HG02642 (cell line): ENCODE measurements at regions not wholly inside any gene's neighbourhood (a gene's known extent, or its start where the extent isn't known, plus 50 kb on each side); places are given as distances from the start of the nearest gene placed in this dataset.
"Not testable (repeated sequence)": the region's sequence is repeated elsewhere in the genome, so short reads cannot be mapped to it uniquely, and the experiment has no call there.

Experiments
- ATAC-seq: cut with Tn5 transposase; IDR thresholded peaks from one replicate; pipeline ENCODE4 v1.9.1; 2021; ENCODE audit warnings: mild to moderate bottlenecking; ENCODE audit not compliant: unreplicated experiment, poor library complexity

DNA sequence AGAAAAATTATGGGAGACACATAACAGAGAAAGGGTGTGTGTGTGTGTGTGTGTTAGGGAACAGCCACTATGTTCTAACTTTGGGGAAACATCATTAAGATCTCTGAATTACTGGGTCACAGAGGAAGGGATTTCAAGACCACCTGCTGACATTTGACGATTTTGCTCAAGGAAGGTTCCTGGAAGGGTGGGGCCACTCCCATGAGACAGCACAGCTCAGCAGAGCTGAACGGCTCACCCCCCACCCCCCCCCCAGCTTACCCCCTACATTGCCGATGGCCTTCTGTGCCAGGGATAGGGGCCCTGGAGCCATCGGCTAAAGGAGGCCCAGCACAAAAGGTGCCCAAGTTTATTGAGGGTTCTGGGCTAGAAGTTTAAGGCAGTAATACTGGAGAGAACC lies 122.4 kb downstream of the NPIPB11 start:
- ATAC-seq, result not testable (repeated sequence)

- not testable (repeated sequence) for ATAC-seq
Observed at GRCh38 chr16:29278097-29278871, 128.2 kb downstream of the NPIPB11 start.

DNA sequence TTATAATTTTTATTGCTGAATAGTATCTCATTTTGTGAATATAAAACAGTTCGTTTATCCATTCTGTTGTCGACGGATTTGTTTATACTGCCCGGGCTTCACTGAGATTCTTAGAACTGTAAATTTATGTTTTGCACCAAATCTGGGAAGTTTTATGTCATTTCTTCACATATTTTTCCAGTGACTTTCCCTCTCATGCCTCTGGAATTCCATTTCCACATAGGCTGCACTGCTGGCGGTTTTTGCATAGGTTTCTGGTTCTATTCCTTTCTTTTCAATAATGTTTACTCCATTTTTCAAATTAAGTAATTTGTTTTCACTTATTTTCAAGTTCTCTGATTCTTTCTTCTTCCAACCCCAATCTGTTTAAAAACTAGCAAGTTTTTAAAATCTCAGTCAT lies 130.1 kb downstream of the NPIPB11 start:
- not testable (repeated sequence) for ATAC-seq

- not testable (repeated sequence) for ATAC-seq
Observed at GRCh38 chr16:29274055-29275035, 132.2 kb downstream of the NPIPB11 start.

DNA sequence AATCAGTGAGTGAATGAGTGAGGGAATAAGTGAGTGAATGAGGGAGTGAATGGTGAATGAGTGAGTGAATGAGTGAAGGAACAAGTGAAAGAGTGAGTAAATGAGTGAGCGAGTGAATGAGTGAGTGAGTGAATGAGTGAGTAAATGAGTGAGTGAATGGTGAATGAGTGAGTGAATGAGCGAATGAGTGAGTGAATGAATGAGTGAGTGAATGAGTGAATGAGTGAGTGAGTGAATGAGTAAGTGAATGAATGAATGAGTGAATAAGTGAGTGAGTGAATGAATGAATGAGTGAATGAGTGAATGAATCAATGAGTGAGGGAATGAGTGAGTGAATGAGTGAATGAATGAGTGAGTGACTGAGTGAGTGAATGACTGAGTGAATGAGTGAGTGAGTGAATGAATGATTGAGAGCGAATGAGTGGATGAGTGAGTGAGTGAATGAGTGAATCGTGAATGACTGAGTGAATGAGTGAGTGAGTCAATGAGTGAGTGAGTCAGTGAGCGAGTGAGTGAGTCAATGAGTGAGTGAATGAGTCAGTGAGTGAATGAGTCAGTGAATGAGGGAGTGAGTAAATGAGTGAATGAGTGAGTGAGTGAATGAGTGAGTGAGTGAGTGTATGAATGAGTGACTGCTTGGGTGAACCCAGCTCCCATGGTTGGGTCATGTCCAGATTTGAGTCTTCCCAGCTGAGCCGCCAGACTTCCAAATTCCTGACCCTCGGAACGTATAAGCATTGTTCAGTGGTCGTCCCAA lies 133.0 kb downstream of the NPIPB11 start:
- ATAC-seq, result not testable (repeated sequence)

- not testable (repeated sequence) for ATAC-seq
Observed at GRCh38 chr16:29271721-29272675, 134.5 kb downstream of the NPIPB11 start.

GRCh38 chr16:29270923-29271322 lies 135.6 kb downstream of the NPIPB11 start:
- not testable (repeated sequence) for ATAC-seq

DNA sequence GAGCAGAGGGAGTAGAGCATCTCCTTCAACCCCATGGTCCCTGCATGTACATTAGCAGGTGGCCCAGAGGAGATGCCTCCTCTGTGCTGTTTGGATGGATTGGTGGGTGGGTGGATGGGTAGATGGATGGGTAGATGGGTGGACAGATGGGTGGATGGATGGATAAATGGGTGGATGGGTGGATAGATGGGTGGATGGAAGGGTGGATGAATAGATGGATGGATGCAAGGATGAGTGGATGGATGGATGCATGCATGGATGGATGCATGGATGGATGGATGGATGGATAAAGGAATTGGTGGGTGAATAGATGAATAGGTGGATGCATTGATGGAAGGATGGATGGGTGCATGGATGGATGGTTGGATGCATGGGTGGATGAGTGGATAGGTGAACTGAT lies 136.5 kb downstream of the NPIPB11 start:
- ATAC-seq, result not testable (repeated sequence)

DNA sequence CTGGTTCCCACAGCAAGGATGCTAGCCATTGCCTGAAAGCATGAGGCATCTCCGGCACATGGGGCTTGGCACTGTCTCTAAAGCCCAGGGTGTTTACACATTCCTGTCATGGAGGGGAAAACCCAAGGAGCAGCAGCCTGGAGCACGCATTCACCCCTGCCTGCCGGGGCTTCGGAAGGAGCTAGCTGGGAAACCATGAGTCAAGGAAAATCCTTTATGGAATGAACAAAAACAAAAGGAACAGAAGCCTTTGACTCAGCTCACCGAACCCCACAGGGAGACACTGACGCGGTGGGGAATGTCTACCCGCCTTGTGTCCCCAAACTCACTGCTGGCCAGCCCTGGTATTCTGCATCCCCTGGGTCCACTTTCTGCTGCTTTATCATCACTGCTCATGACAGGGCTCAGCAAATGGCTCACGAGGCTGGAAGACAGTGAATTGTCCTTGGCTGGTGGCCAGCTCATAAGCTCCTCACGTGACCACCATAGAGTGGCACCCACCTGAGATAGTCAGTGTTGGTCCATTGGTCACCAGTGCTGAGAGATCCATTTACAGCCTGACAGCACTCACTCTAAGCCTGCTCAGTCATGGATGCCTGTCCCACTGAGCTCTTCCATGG lies 137.2 kb downstream of the NPIPB11 start:
- ATAC-seq, result not testable (repeated sequence)

DNA sequence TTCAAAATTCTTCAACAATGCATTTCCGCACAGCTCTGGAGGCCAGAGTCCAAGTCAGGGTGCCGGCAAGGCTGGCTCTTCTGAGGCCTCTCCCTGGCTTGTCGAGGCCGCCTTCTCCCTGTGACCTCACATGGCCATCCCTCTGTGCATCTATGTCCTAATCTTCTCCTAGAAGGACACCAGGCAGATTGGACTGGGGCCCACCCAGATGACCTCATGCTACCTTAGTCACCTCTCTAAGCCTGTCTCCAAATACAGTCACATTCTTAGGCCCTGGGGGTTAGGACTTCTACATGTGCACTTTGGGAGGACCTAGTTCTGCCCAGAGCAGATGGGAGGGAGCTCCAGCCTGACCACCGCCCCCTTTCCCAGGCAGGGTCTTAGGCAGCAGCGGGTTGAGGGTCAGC lies 137.7 kb downstream of the NPIPB11 start:
- ATAC-seq, result not testable (repeated sequence)

DNA sequence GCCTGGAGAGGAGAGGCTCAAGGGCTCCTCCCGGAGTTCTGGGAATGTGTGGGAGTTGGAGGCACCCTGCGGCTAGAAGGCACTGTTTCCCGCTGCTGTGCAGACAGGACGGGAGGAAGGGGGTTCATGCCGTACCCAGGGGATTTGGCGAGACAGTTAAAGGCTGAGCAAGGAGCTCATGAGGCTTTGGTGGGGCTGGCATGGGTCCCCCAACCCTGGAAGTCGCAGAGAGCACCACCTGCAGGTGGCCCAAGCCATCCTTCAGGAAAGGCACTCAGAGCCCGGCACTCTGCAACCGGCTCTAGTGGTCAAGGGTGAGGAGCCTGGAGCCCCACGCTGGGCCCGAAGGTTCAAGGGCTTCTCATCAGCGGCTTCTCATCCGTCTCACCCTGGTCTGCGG lies 138.2 kb downstream of the NPIPB11 start:
- ATAC-seq, result not testable (repeated sequence)

DNA sequence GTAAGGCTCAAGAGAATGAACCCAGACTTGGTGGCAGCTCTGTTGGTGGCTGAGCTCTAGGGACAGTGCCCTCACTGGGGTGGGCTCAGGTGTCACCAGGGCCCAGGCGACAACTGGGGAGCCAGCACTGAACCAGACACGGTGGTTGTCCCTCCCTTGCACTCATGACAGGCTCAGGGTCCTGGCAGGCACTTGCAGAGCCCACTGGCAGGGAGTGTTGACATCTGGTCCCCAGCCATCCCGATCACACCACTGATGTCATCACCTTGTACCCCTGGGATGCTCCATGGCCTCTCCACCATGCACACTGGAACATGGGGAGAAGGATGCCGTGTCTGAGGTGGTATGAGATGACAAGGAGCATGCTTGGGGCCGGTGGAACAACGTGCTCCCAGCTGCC lies 138.6 kb downstream of the NPIPB11 start:
- ATAC-seq, result not testable (repeated sequence)

DNA sequence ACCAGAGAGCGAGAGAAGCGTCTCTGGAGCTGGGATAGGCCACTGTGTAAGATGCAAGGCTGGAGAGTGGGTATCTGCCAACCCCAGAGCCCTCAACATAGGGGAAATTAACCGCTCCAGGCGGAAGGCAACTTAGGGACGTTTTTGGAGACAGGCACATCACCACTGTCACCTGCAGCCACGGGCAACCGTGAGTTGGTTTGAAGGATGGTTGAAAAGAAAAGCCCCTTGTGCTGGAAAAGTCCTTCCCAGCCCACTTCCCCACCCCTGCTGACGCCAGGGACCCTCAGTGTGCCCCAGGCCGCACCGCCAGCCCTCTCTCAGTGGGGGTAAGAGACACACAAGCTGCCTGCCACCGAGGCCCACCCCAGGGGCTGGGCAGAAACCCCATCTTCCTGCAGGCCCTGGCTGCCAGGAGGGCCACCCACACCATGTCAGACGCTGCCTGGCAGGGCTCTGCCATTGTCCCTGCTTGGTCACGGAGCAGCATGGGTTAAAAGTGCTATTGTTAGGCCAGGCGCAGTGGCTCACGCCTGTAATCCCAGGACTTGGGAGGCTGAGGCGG lies 139.4 kb downstream of the NPIPB11 start:
- not testable (repeated sequence) for ATAC-seq

GRCh38 chr16:29266612-29267011 lies 139.9 kb downstream of the NPIPB11 start:
- not testable (repeated sequence) for ATAC-seq

DNA sequence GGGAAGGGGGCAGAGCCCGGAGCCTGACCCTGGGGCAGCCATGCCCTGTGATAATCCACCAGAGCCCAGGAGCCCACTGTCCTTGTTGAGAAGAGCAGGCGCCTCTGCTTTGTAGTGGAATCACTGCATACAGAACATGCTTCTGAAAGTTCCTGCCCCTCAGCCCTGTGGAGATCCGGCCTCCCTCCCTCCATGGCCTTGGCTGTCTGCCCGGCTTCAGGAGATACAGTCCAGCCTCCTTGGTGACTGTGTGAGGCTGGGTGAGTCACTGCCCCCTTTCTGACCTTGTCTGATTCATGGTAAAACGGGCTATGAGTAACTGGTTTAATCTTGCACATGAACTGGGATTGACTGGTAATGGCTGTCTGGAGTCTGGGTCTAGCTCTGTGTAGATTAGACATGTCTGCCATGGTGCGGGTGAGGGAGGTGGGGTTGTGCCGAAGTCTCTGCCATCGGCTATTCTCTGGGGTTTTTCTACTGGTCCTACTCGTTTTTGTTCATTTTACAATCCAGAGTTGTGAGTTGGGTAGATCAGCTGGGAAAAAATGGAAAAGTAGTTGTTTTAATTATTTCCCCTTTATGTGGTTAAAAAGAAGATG lies 141.2 kb downstream of the NPIPB11 start:
- ATAC-seq, result not testable (repeated sequence)

GRCh38 chr16:29264080-29264837 lies 142.3 kb downstream of the NPIPB11 start:
- not testable (repeated sequence) for ATAC-seq

DNA sequence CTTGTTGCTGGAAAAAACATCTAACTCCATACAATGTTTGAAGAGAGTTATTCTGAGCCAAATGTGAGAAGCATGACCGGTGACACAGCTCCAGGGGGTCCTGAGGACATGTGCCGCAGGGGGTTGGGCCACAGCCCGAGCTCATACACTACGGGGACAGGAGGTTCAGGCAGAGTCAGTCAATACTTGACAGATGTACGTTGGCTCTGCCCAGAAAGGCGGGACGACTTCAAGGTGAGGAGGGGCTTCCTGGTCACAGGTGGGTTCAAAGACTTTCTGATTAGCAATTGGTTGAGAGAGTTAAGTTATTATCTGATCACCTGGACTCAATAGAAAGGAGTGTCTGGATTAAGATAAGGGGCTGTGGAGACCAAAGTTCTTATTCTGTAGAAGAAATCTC lies 143.8 kb downstream of the NPIPB11 start:
- ATAC-seq, result not testable (repeated sequence)
